SK-N-SH treated with all-trans-retinoic acid at 6 μM for 48 hours (cell line): ENCODE measurements at regions not wholly inside any gene's neighbourhood (a gene's known extent, or its start where the extent isn't known, plus 50 kb on each side); places are given as distances from the start of the nearest gene placed in this dataset.

Experiments used
- ATAC-seq: fragments of 200-7000 bp; cut with Tn5 transposase; 3 replicates; pipeline ENCODE4 v1.9.1; 2020; ENCODE audit warnings: mild to moderate bottlenecking, moderate library complexity
- BACH2 ChIP-seq: fragments of 250-450 bp; sonication (Bioruptor Pico); IDR thresholded peaks from 2 replicates; pipeline ENCODE4 v1.9.0; 2021; ENCODE audit warnings: mild to moderate bottlenecking, borderline replicate concordance
- CSDC2 ChIP-seq: fragments of 250-450 bp; sonication (Bioruptor Pico); IDR thresholded peaks from 2 replicates; pipeline ENCODE4 v1.5.0; 2020; ENCODE audit warnings: mild to moderate bottlenecking, moderate library complexity
- CSRNP3 ChIP-seq: fragments of 250-450 bp; sonication (Bioruptor Pico); IDR thresholded peaks from 2 replicates; pipeline ENCODE4 v1.5.1; 2021; ENCODE audit warnings: mild to moderate bottlenecking, moderate library complexity
- ESRRG ChIP-seq: fragments of 250-450 bp; sonication (Bioruptor Pico); IDR thresholded peaks from 2 replicates; pipeline ENCODE4 v1.6.1; 2021; ENCODE audit warnings: mild to moderate bottlenecking
- GLIS3 ChIP-seq: fragments of 250-450 bp; sonication (Bioruptor Pico); IDR thresholded peaks from 2 replicates; pipeline ENCODE4 v1.5.0; 2020; ENCODE audit warnings: mild to moderate bottlenecking, moderate library complexity
- POU6F1 ChIP-seq: fragments of 250-450 bp; sonication (Bioruptor Pico); IDR thresholded peaks from 2 replicates; pipeline ENCODE4 v1.8.0; 2021; ENCODE audit warnings: low read depth, mild to moderate bottlenecking, moderate library complexity, borderline replicate concordance
- PPARA ChIP-seq: fragments of 250-450 bp; sonication (Bioruptor Pico); IDR thresholded peaks from 2 replicates; pipeline ENCODE4 v1.5.0; 2020; ENCODE audit warnings: mild to moderate bottlenecking, borderline replicate concordance
- RARB ChIP-seq: fragments of 250-450 bp; sonication (Bioruptor Pico); IDR thresholded peaks from 2 replicates; pipeline ENCODE4 v1.8.0; 2021; ENCODE audit warnings: mild to moderate bottlenecking, moderate library complexity
- SNAI2 ChIP-seq: fragments of 250-450 bp; sonication (Bioruptor Pico); IDR thresholded peaks from 2 replicates; pipeline ENCODE4 v1.5.0; 2020; ENCODE audit warnings: mild to moderate bottlenecking, moderate library complexity
- ZC3H10 ChIP-seq: fragments of 250-450 bp; sonication (Bioruptor Pico); IDR thresholded peaks from 2 replicates; pipeline ENCODE4 v1.5.1; 2021; ENCODE audit warnings: mild to moderate bottlenecking, moderate library complexity
- ZFP30 ChIP-seq: fragments of 450-650 bp; formaldehyde crosslinking; IDR thresholded peaks from 2 replicates; pipeline ENCODE4 v1.5.0; 2022; ENCODE audit warnings: mild to moderate bottlenecking, moderate library complexity
- ZNF565 ChIP-seq: fragments of 450-650 bp; formaldehyde crosslinking; conservative IDR thresholded peaks from 2 replicates; pipeline ENCODE4 v1.5.0; 2020; ENCODE audit warnings: low read depth, mild to moderate bottlenecking, moderate library complexity
- ZNF8 ChIP-seq: fragments of 450-650 bp; formaldehyde crosslinking; IDR thresholded peaks from 2 replicates; pipeline ENCODE4 v1.5.0; 2020; ENCODE audit warnings: mild to moderate bottlenecking, moderate library complexity
- TF ChIP-seq, protein P1 (sequence below): fragments of 250-450 bp; sonication (Bioruptor Pico); IDR thresholded peaks from 2 replicates; pipeline ENCODE4 v1.5.0; 2020; ENCODE audit warnings: mild to moderate bottlenecking, moderate library complexity
- TF ChIP-seq, protein P2 (sequence below): fragments of 250-450 bp; sonication (Bioruptor Pico); IDR thresholded peaks from 2 replicates; pipeline ENCODE4 v1.8.0; 2020; ENCODE audit warnings: mild to moderate bottlenecking, moderate library complexity, borderline replicate concordance

- TF ChIP-seq, protein P1, sequence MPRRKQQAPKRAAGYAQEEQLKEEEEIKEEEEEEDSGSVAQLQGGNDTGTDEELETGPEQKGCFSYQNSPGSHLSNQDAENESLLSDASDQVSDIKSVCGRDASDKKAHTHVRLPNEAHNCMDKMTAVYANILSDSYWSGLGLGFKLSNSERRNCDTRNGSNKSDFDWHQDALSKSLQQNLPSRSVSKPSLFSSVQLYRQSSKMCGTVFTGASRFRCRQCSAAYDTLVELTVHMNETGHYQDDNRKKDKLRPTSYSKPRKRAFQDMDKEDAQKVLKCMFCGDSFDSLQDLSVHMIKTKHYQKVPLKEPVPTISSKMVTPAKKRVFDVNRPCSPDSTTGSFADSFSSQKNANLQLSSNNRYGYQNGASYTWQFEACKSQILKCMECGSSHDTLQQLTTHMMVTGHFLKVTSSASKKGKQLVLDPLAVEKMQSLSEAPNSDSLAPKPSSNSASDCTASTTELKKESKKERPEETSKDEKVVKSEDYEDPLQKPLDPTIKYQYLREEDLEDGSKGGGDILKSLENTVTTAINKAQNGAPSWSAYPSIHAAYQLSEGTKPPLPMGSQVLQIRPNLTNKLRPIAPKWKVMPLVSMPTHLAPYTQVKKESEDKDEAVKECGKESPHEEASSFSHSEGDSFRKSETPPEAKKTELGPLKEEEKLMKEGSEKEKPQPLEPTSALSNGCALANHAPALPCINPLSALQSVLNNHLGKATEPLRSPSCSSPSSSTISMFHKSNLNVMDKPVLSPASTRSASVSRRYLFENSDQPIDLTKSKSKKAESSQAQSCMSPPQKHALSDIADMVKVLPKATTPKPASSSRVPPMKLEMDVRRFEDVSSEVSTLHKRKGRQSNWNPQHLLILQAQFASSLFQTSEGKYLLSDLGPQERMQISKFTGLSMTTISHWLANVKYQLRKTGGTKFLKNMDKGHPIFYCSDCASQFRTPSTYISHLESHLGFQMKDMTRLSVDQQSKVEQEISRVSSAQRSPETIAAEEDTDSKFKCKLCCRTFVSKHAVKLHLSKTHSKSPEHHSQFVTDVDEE: no peak
- TF ChIP-seq, protein P2, sequence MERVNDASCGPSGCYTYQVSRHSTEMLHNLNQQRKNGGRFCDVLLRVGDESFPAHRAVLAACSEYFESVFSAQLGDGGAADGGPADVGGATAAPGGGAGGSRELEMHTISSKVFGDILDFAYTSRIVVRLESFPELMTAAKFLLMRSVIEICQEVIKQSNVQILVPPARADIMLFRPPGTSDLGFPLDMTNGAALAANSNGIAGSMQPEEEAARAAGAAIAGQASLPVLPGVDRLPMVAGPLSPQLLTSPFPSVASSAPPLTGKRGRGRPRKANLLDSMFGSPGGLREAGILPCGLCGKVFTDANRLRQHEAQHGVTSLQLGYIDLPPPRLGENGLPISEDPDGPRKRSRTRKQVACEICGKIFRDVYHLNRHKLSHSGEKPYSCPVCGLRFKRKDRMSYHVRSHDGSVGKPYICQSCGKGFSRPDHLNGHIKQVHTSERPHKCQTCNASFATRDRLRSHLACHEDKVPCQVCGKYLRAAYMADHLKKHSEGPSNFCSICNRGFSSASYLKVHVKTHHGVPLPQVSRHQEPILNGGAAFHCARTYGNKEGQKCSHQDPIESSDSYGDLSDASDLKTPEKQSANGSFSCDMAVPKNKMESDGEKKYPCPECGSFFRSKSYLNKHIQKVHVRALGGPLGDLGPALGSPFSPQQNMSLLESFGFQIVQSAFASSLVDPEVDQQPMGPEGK (CRISPR knock-in tag): no peak
- TF ChIP-seq ZNF565 (CRISPR knock-in tag) (no peak), ZNF8 (CRISPR knock-in tag) (no peak), PPARA (no peak), POU6F1 (CRISPR knock-in tag) (no peak), RARB (no peak), GLIS3 (CRISPR knock-in tag) (no peak), SNAI2 (CRISPR knock-in tag) (no peak), ZC3H10 (CRISPR knock-in tag) (no peak)
Observed at GRCh38 chr2:788227-789032, 111.2 kb upstream of the TMEM18 start (continued).

GRCh38 chr2:784753-785152 lies 107.5 kb upstream of the TMEM18 start:
- TF ChIP-seq CSRNP3 (CRISPR knock-in tag): no peak
- ATAC-seq: no peak

DNA sequence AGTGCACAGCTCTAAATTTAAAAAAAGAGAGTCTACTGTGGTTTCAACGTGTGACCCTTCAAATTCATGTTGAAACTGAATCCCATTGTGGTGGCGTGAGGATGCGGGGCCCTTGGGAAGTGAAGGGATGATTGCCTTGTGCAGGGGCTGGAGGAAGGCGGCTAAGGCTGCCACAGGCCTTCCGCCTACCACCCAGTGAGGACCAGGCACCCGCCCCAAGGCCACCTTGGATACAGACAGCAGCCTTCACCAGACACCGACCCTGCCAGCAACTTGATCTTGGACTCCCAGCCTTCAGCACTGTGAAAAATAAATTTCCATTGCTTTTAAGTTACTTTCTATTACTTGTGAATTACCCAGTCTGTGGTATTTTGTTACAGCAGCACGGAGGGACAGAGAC lies 103.4 kb upstream of the TMEM18 start:
- no peak for ATAC-seq
- TF ChIP-seq, protein P1: no peak
- TF ChIP-seq BACH2 (CRISPR knock-in tag) (no peak), GLIS3 (CRISPR knock-in tag) (no peak), SNAI2 (CRISPR knock-in tag) (no peak), ZNF8 (CRISPR knock-in tag) (no peak), CSDC2 (CRISPR knock-in tag) (no peak), ZC3H10 (CRISPR knock-in tag) (no peak), ZFP30 (CRISPR knock-in tag) (no peak), ZNF565 (CRISPR knock-in tag) (no peak), ESRRG (CRISPR knock-in tag) (no peak), CSRNP3 (CRISPR knock-in tag) (no peak)
